ENCODE measurements at regions not wholly inside any gene's neighbourhood (a gene's known extent, or its start where the extent isn't known, plus 50 kb on each side); places are given as distances from the start of the nearest gene placed in this dataset.

DNA sequence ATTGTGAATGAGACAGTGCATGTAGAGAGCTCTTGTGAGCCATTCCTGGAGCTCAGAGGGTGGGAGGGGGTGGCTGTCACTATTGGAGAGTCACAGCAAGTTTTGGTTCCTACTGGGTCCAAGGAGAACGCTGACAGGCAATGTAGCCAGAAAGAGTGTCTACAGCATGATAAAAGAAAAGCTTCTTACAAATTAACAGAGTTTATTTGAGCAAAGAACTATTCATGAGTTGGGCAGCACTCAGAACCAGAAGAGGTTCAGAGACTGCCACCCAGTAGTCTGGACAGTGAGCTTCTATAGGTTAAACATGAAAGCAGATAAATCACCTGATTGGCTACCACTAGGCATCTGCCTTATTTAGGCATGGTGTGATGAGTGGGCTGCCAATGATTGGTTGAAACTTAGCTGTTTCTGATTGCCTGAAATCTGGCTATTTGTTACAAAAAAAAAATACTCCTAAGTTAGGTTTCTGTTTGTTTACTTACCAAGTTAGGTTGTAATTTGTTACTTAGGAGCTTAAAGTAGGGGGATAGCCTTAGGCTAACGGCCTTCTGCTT is 473.4 kb downstream of the PREX1 start:
- TF ChIP-seq ZNF274 (IDR thresholded peaks at IDR 0.05; ENCODE audit: low read depth, low read length) (no peak), YY1 (IDR thresholded peaks at IDR 0.05; ENCODE audit: insufficient read depth, insufficient read length) (no peak)
